22Rv1 (cell line): ENCODE measurements at regions not wholly inside any gene's neighbourhood (a gene's known extent, or its start where the extent isn't known, plus 50 kb on each side); places are given as distances from the start of the nearest gene placed in this dataset.
"Not testable (repeated sequence)": the region's sequence is repeated elsewhere in the genome, so short reads cannot be mapped to it uniquely, and the experiment has no call there.

Experiments
- ZFX ChIP-seq: fragments of 450-650 bp; IDR thresholded peaks from 2 replicates; pipeline ENCODE4 v1.6.1; 2017; ENCODE audit warnings: antibody characterized with exemption, borderline replicate concordance
- TF ChIP-seq, protein P1 (sequence below): fragments of 450-650 bp; IDR thresholded peaks from 2 replicates; pipeline ENCODE4 v1.5.1; 2017; ENCODE audit warnings: mild to moderate bottlenecking

DNA sequence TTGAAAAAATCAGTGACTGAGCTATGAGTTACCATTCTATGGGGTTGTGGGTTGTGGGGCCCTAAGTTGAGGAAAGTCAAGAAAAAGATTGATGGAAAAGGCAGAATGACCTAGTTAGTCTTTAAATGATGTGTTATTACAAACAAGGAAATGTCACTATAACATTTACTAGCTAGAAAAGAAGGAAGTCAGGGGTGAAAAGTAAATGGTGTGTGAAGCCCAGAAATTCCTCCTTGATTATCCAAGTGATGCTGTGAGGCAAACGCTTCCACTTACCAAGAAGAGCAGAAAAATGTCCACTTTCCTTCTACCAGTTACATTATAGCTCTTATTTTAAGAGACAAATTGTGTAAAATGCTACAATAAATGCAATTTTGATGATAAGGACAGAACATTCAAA lies 285.3 kb upstream of the DPP6 start:
- TF ChIP-seq, protein P1, sequence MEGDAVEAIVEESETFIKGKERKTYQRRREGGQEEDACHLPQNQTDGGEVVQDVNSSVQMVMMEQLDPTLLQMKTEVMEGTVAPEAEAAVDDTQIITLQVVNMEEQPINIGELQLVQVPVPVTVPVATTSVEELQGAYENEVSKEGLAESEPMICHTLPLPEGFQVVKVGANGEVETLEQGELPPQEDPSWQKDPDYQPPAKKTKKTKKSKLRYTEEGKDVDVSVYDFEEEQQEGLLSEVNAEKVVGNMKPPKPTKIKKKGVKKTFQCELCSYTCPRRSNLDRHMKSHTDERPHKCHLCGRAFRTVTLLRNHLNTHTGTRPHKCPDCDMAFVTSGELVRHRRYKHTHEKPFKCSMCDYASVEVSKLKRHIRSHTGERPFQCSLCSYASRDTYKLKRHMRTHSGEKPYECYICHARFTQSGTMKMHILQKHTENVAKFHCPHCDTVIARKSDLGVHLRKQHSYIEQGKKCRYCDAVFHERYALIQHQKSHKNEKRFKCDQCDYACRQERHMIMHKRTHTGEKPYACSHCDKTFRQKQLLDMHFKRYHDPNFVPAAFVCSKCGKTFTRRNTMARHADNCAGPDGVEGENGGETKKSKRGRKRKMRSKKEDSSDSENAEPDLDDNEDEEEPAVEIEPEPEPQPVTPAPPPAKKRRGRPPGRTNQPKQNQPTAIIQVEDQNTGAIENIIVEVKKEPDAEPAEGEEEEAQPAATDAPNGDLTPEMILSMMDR, result not testable (repeated sequence)
- TF ChIP-seq ZFX, result not testable (repeated sequence)
